ENCODE measurements at regions not wholly inside any gene's neighbourhood (a gene's known extent, or its start where the extent isn't known, plus 50 kb on each side); places are given as distances from the start of the nearest gene placed in this dataset.
"Not testable (repeated sequence)": the region's sequence is repeated elsewhere in the genome, so short reads cannot be mapped to it uniquely, and the experiment has no call there.

DNA sequence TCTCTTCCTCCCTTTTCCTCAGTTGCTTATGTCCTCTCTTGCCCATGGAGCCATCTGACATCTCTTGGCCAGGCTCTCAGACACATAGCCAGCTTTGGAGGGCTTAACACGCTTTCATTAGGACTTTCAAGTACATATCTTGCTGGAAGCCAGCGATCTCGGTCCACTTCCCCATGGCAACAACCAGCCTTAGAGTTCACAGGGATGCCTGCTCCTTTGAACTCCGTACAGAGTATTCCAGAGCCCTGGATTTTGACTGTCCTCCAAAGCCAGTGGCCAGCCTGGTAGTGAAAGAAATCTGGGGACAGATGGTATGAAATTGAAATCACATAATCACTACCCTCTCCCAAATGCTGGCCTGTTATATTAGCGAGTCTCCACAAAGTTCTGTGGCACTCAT is 370.5 kb upstream of the NPVF start:
- Histone ChIP-seq H3K4me1 (no peaks in the 10 kb centered on the region), H3K9me3 (no peaks in the 10 kb centered on the region), H3K27ac (no peak overlapping the region), H3K36me3 (no peaks in the 10 kb centered on the region), H3K4me3 (no peak overlapping the region), H3K27me3 (ENCODE audit: low read depth) (no peaks in the 10 kb centered on the region)
- TF ChIP-seq, protein P1, sequence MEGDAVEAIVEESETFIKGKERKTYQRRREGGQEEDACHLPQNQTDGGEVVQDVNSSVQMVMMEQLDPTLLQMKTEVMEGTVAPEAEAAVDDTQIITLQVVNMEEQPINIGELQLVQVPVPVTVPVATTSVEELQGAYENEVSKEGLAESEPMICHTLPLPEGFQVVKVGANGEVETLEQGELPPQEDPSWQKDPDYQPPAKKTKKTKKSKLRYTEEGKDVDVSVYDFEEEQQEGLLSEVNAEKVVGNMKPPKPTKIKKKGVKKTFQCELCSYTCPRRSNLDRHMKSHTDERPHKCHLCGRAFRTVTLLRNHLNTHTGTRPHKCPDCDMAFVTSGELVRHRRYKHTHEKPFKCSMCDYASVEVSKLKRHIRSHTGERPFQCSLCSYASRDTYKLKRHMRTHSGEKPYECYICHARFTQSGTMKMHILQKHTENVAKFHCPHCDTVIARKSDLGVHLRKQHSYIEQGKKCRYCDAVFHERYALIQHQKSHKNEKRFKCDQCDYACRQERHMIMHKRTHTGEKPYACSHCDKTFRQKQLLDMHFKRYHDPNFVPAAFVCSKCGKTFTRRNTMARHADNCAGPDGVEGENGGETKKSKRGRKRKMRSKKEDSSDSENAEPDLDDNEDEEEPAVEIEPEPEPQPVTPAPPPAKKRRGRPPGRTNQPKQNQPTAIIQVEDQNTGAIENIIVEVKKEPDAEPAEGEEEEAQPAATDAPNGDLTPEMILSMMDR (IDR thresholded peaks at IDR 0.05) = no peak
- no peak for DNase-seq
- intact Hi-C loops (cut with DNase I) = no loop called here
- ATAC-seq = no peak

DNA sequence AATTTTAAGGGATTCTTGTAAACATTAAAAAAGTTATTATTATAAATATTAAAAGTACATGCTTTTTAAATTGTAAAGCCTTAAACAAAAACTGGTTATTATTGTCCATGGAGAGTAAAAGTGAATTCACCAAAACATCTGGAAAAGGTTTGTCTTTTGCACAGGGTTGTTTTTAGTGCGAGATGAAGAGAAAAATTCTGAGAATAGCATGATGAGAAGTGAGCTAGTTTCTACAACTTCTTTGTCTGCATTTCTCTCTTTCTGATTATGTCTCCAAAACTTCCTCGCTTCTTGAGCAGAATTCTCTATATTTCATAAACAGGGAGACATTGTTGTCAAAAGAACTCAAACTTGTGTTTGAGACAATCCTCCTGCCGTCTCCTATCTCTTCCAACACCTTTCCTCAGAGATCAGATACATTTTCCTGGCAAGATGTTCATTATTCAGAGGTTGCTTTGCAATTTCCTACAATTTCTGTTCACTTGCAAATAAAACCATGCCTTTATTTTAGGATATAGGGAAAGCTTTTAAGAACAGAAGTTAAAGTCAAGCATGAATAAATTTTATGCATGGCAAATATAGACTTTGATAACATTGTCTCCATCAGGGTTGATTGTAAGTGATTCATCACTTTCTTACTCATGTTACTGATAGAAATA is 372.1 kb upstream of the NPVF start:
- TF ChIP-seq, protein P1 (IDR thresholded peaks at IDR 0.05) = no peak
- no peaks in the 10 kb centered on the region for H3K4me1 ChIP-seq
- H3K9me3 ChIP-seq = no peaks in the 10 kb centered on the region
- no peaks in the 10 kb centered on the region for H3K36me3 ChIP-seq
- DNase-seq = no peak
- intact Hi-C loops (cut with DNase I) = no loop called here
- no peak overlapping the region for H3K27ac ChIP-seq
- H3K27me3 ChIP-seq (ENCODE audit: low read depth) = no peaks in the 10 kb centered on the region
- no peak for ATAC-seq
- no peak overlapping the region for H3K4me3 ChIP-seq

DNA sequence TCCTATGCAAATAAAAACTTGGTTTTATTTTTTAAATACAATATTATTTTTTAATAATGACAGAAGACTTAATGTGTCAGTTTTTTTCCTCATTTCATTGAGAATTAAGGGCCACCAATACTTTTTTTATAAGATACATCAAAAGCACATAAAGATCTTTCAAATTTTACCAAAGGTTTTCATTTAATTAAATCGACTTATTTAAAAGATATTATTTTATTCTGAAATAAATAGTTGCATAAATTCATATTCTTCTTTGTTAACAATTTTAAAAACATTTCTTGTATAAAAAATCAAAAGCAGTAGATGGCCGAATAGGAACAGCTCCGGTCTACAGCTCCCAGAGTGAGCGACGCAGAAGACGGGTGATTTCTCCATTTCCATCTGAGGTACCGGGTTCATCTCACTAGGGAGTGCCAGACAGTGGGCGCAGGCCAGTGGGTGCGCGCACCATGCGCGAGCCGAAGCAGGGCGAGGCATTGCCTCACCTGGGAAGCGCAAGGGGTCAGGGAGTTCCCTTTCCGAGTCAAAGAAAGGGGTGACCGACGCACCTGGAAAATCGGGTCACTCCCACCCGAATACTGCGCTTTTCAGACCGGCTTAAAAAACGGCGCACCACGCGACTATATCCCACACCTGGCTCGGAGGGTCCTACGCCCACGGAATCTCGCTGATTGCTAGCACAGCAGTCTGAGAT is 374.6 kb upstream of the NPVF start:
- H3K9me3 ChIP-seq; DNase-seq; H3K27ac ChIP-seq; H3K27me3 ChIP-seq (ENCODE audit: low read depth); H3K36me3 ChIP-seq; ATAC-seq; H3K4me1 ChIP-seq; intact Hi-C loops (cut with DNase I): not testable (repeated sequence)
- peak overlapping the region; percentile 45 for H3K4me3 ChIP-seq

DNA sequence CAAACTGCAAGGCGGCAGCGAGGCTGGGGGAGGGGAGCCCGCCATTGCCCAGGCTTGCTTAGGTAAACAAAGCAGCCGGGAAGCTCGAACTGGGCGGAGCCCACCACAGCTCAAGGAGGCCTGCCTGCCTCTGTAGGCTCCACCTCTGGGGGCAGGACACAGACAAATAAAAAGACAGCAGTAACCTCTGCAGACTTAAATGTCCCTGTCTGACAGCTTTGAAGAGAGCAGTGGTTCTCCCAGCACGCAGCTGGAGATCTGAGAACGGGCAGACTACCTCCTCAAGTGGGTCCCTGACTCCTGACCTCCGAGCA is 375.1 kb upstream of the NPVF start:
- H3K4me1 ChIP-seq; H3K27me3 ChIP-seq (ENCODE audit: low read depth); intact Hi-C loops (cut with DNase I); H3K27ac ChIP-seq; DNase-seq; ATAC-seq; H3K9me3 ChIP-seq; H3K36me3 ChIP-seq: not testable (repeated sequence)
- H3K4me3 ChIP-seq = peak overlapping the region; percentile 45

DNA sequence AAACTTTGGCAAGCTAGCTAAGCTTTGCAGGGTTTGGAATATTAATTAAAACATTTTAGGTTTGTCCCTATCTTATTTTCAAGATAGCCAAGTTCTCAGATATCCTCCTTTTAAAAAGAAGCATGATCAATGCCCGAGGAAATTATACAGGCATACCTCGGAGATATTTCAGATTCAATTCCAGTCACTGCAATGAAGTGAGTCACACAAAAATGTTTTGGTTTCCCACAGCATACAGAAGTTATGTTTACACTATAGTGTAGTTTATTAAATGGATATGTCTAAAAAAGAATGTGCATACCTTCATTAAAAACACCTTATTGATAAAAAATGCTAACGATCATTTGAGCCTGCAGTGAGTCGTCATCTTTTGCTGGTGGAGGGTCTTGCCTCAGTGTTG is 382.9 kb upstream of the NPVF start:
- no peaks in the 10 kb centered on the region for H3K27me3 ChIP-seq (ENCODE audit: low read depth)
- TF ChIP-seq, protein P1 (IDR thresholded peaks at IDR 0.05) = no peak
- intact Hi-C loops (cut with DNase I) = no loop called here
- H3K4me3 ChIP-seq = no peak overlapping the region
- no peak overlapping the region for H3K27ac ChIP-seq
- no peak for ATAC-seq
- H3K36me3 ChIP-seq = no peaks in the 10 kb centered on the region
- H3K4me1 ChIP-seq = peaks cover 10% of the 10 kb centered on the region
- H3K9me3 ChIP-seq = peaks cover 8% of the 10 kb centered on the region
- no peak for DNase-seq

DNA sequence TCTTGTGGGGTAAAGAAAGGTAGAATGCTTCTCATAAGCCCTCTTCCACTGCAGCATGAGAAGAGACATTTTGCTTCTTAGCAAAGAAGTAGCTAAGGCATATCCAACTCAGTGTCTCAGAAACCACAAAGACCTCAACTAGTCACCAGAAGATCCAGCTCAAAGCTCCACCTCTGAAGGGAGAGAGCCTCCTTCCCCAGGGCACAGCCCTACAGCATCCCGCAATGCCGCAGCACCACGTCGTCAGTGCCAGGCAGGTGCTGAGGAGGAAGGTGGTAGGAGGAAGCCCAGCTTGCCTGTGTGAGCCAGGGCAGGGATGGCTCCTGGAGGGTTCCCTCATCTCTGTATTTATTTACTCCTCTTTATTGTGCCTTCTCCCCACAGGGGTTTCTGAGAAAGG is 385.6 kb upstream of the NPVF start:
- Histone ChIP-seq H3K4me1 (peaks cover 14% of the 10 kb centered on the region), H3K9me3 (peaks cover 8% of the 10 kb centered on the region), H3K36me3 (no peaks in the 10 kb centered on the region), H3K27ac (no peak overlapping the region), H3K4me3 (no peak overlapping the region), H3K27me3 (ENCODE audit: low read depth) (no peaks in the 10 kb centered on the region)
- ATAC-seq = no peak
- TF ChIP-seq, protein P1 (IDR thresholded peaks at IDR 0.05) = no peak
- DNase-seq = no peak
- intact Hi-C loops (cut with DNase I) = no loop called here

Data from lower lobe of right lung (tissue), 2 donors.